Gastroesophageal sphincter (tissue), 4 donors: ENCODE measurements at regions not wholly inside any gene's neighbourhood (a gene's known extent, or its start where the extent isn't known, plus 50 kb on each side); places are given as distances from the start of the nearest gene placed in this dataset.

Experiments
- ATAC-seq: fragments of 150-250 bp; one replicate; pipeline ENCODE4 v1.9.1; 2016; ENCODE audit warnings: mild to moderate bottlenecking, moderate library complexity
- H3K27ac ChIP-seq, 4 donors: fragments of 200-600 bp; sonication (generic) in 3 of 4; 1 replicate in 3 of 4; 2 replicates in 1 of 4; pipeline ENCODE4 v1.5.1; 2016 to 2019
- H3K27me3 ChIP-seq: fragments of 200-600 bp; sonication (generic); one replicate; pipeline ENCODE4 v1.5.1; 2019
- H3K36me3 ChIP-seq, 2 donors: fragments of 200-600 bp; sonication (generic); one replicate each; pipeline ENCODE4 v1.5.1; 2019; ENCODE audit warnings: control low read depth in 1 of 2
- H3K4me1 ChIP-seq, 3 donors: fragments of 200-600 bp; sonication (generic); 1 replicate in 2 of 3; 2 replicates in 1 of 3; pipeline ENCODE4 v1.5.1; 2016 to 2019; ENCODE audit warnings: control low read depth in 2 of 3
- H3K4me3 ChIP-seq, 2 donors: fragments of 200-600 bp; sonication (generic); one replicate each; pipeline ENCODE4 v1.5.1; 2019; ENCODE audit warnings: mild to moderate bottlenecking in 1 of 2, moderate library complexity in 1 of 2
- H3K9me3 ChIP-seq, 3 donors: fragments of 200-600 bp; sonication (generic); one replicate each; pipeline ENCODE4 v1.5.1; 2017 to 2019; ENCODE audit warnings: control low read depth in 2 of 3
- CTCF ChIP-seq, 4 experiments: fragments of 200-600 bp in 2 of 4; fragments of 450-650 bp in 2 of 4; sonication (generic) in 1 of 4; IDR thresholded peaks; one replicate each; pipeline ENCODE4 v1.5.1; 2017 to 2019; ENCODE audit warnings: antibody characterized with exemption in 4 of 4, mild to moderate bottlenecking in 2 of 4, moderate library complexity in 2 of 4
- EP300 ChIP-seq: sonication (generic); formaldehyde crosslinking; IDR thresholded peaks from one replicate; pipeline ENCODE4 v1.6.1; 2017; ENCODE audit warnings: antibody characterized with exemption, mild to moderate bottlenecking
- POLR2A ChIP-seq, 2 donors: fragments of 450-650 bp; IDR thresholded peaks; one replicate each; pipeline ENCODE4 v1.6.1; 2017; ENCODE audit warnings: antibody characterized with exemption in 2 of 2, mild to moderate bottlenecking in 2 of 2, moderate library complexity in 1 of 2
- POLR2AphosphoS5 ChIP-seq: sonication (generic); formaldehyde crosslinking; IDR thresholded peaks from one replicate; pipeline ENCODE4 v1.6.1; 2017; ENCODE audit warnings: antibody characterized with exemption
- WGBS, 2 donors: methylation state at CpG; one replicate each; pipeline ENCODE4 v1.1.5; 2018; ENCODE audit warnings: low coverage in 1 of 2; 5-methylcytosine and 5-hydroxymethylcytosine counted together

- WGBS, 2 donors: 51 to 60% methylated on average over 1 to 3 of the region's 5 CpGs
- TF ChIP-seq CTCF (IDR thresholded peaks at IDR 0.05): no peak
- no peak for TF ChIP-seq EP300
- no peak for TF ChIP-seq POLR2AphosphoS5
- no peak for TF ChIP-seq POLR2A (IDR thresholded peaks at IDR 0.05)
- no peak overlapping the region for H3K4me3 ChIP-seq
- H3K4me1 ChIP-seq: no peaks in the 10 kb centered on the region
- H3K36me3 ChIP-seq: no peaks in the 10 kb centered on the region
- H3K27ac ChIP-seq: no peak overlapping the region
- no peak for ATAC-seq
- no peaks in the 10 kb centered on the region for H3K9me3 ChIP-seq
- H3K27me3 ChIP-seq: no peaks in the 10 kb centered on the region
Measured at GRCh38 chr12:107558816-107559382, 126.7 kb upstream of the PWP1 start.

DNA sequence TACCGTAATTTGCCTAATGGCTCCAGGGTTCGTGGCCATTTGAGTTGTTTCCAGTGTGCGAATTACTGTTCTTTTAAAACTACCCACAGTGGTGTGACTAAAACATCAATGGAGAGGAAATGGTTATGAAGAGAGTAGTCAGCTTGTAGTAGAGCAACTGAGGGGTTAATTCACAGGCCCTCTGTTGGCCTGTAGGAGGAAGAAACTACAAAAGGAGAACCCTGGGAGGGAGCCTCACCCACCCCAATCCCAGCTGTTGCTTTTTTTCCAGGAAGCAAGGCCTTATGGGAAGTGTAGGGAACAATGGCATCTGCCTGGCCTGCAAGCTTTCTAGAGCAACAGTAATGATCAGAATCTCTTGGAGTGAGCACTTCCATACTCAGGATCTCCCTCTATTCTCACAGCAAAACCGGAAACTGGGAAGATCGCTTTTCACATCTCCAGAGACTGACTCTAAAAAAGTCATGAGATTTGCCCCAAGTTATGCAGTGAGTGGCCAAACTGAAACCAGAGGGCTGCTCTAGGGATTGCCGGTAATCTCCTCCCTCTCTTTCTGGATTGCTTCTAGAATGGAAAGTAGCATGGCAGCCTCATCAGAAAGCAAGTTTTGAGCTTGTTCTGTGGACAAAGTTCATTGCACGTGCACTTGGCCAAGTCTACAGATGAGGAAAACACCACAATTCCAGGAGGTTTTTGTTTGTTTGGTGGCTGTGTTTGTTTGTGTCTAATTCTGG, 125.3 kb upstream of the PWP1 start:
- H3K9me3 ChIP-seq: no peaks in the 10 kb centered on the region
- TF ChIP-seq CTCF (IDR thresholded peaks at IDR 0.05): no peak
- TF ChIP-seq POLR2A (IDR thresholded peaks at IDR 0.05): no peak
- TF ChIP-seq EP300: no peak
- TF ChIP-seq POLR2AphosphoS5: no peak
- H3K36me3 ChIP-seq: no peaks in the 10 kb centered on the region
- WGBS, 2 donors: 76 to 92% methylated on average over 7 of the region's 7 CpGs
- no peak overlapping the region for H3K27ac ChIP-seq
- no peaks in the 10 kb centered on the region for H3K27me3 ChIP-seq
- H3K4me3 ChIP-seq: no peak overlapping the region
- ATAC-seq: no peak
- H3K4me1 ChIP-seq: no peaks in the 10 kb centered on the region

- Histone ChIP-seq H3K27me3 (no peaks in the 10 kb centered on the region), H3K27ac (no peak overlapping the region), H3K36me3 (no peaks in the 10 kb centered on the region), H3K4me3 (no peak overlapping the region), H3K9me3 (no peaks in the 10 kb centered on the region), H3K4me1 (no peaks in the 10 kb centered on the region)
- TF ChIP-seq POLR2A (IDR thresholded peaks at IDR 0.05) (no peak), POLR2AphosphoS5 (no peak), EP300 (no peak), CTCF (IDR thresholded peaks at IDR 0.05) (no peak)
- WGBS, 2 donors: 87 to 92% methylated on average over 2 to 3 of the region's 4 CpGs
- no peak for ATAC-seq
Measured at GRCh38 chr12:107560899-107561285, 124.7 kb upstream of the PWP1 start.

DNA sequence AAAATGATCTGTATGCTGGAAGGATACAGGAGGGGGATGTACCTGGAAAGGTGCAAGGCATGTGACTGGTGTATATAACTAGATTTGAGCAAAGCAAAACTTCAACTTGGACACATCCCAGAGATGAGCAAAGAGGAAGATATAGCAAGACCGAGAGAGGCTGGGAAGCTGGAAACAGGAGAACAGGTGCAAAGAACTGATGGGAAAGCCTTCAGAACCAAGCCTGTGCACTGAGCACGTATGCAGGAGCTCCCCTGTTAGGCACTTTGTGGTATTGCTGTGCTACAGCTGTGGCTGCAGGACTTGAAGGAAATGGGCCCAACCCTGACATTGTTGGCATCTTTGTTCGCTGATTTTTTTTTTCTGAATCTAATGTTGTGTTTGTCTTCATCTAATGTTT, 120.7 kb upstream of the PWP1 start:
- Histone ChIP-seq H3K27me3 (no peaks in the 10 kb centered on the region), H3K27ac (no peak overlapping the region), H3K4me3 (no peak overlapping the region), H3K36me3 (no peaks in the 10 kb centered on the region), H3K9me3 (no peaks in the 10 kb centered on the region), H3K4me1 (no peaks in the 10 kb centered on the region)
- WGBS, 2 donors: 30 to 55% methylated on average over 2 to 3 of the region's 3 CpGs
- TF ChIP-seq CTCF (IDR thresholded peaks at IDR 0.05) (no peak), POLR2A (IDR thresholded peaks at IDR 0.05) (no peak), POLR2AphosphoS5 (no peak), EP300 (no peak)
- no peak for ATAC-seq

- H3K4me1 ChIP-seq: no peaks in the 10 kb centered on the region
- H3K9me3 ChIP-seq: no peaks in the 10 kb centered on the region
- no peak for ATAC-seq
- no peaks in the 10 kb centered on the region for H3K27me3 ChIP-seq
- H3K27ac ChIP-seq: no peak overlapping the region
- 47 to 100% methylated on average over 1 to 4 of the region's 5 CpGs for WGBS, 2 donors
- H3K36me3 ChIP-seq: no peaks in the 10 kb centered on the region
- no peak for TF ChIP-seq CTCF (IDR thresholded peaks at IDR 0.05)
- no peak for TF ChIP-seq POLR2AphosphoS5
- TF ChIP-seq POLR2A (IDR thresholded peaks at IDR 0.05): no peak
- TF ChIP-seq EP300: no peak
- no peak overlapping the region for H3K4me3 ChIP-seq
Measured at GRCh38 chr12:107565551-107565950, 120.0 kb upstream of the PWP1 start.
